OCI-M2 (cell line): ENCODE measurements at regions not wholly inside any gene's neighbourhood (a gene's known extent, or its start where the extent isn't known, plus 50 kb on each side); places are given as distances from the start of the nearest gene placed in this dataset.
"Not testable (repeated sequence)": the region's sequence is repeated elsewhere in the genome, so short reads cannot be mapped to it uniquely, and the experiment has no call there.

Source experiments
- DNase-seq: peaks from one replicate; lab custom pipeline; 2025; ENCODE audit not compliant: unreplicated experiment; lab: John Stamatoyannopoulos, UW

DNA sequence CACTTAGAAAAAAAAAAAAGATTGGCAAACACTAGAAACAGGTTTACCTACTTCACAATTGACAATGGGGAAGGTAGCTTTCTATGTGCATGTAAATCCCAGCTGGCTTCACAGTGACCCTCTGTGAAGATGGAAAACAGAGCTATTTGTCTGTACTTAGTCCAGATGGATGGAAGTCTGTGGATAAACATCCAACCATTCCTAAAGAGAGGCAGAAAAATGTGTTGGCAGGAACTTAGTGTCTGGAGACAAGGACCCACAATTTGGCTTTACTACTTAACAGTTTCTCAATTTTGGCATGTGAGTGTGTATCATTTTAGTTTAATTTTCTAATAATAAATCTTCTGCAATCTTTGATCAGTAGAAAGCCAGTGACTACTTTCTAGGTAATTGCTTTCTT is 154.4 kb downstream of the RAD51AP2 start:
- no peak for DNase-seq

DNA sequence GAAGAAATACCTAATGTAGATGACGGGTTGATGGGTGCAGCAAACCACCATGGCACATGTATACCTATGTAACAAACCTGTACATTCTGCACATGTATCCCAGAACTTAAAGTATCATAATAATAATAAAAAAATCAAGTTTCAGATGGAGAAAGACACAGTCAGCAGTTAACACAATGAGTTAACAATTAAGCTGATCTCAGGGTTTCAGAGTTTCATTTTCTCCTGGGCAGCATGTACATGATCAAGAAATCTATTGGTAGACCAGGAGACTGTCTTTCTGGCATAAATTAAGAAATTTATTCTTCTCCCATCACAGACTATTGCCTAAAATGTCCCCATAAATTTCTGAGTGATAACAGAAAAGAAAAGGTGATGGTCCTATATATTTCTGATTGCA is 155.3 kb downstream of the RAD51AP2 start:
- DNase-seq = no peak

- no peak for DNase-seq
These were observed 162.5 kb downstream of the RAD51AP2 start for GRCh38 chr2:17355608-17356329.

- no peak for DNase-seq
These were observed 165.0 kb downstream of the RAD51AP2 start for GRCh38 chr2:17353263-17353662.

- not testable (repeated sequence) for DNase-seq
These were observed 175.5 kb downstream of the RAD51AP2 start for GRCh38 chr2:17342692-17343091.

- no peak for DNase-seq
These were observed 180.7 kb downstream of the RAD51AP2 start for GRCh38 chr2:17337507-17337906.

DNA sequence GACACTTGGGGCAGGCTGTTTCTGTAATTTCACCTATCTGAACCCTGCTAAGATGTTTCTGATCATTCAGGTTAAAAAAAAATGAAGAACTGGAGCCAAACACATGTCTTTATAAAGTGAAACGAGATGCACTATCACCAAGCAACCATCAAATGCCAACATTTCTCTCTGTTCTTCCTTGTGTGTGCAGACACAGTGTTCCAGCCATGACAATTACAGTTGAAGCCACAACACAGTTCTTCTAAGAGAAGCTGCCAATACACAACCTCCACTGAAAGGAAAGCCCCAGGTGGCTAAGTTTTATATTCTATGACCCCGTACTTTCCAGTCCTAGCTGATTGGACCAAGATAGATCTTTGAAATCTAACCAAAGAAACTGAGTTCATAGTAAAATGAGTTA is 181.8 kb downstream of the RAD51AP2 start:
- DNase-seq = no peak

- no peak for DNase-seq
These were observed 183.9 kb downstream of the RAD51AP2 start for GRCh38 chr2:17334300-17334699.

- no peak for DNase-seq
These were observed 186.6 kb downstream of the RAD51AP2 start for GRCh38 chr2:17331636-17332035.

- DNase-seq = no peak
These were observed 190.1 kb downstream of the RAD51AP2 start for GRCh38 chr2:17328161-17328560.

GRCh38 chr2:17327649-17328048 is 190.6 kb downstream of the RAD51AP2 start:
- no peak for DNase-seq

GRCh38 chr2:17326717-17327116 is 191.5 kb downstream of the RAD51AP2 start:
- DNase-seq = no peak

- no peak for DNase-seq
These were observed 194.5 kb downstream of the RAD51AP2 start for GRCh38 chr2:17323697-17324096.

DNA sequence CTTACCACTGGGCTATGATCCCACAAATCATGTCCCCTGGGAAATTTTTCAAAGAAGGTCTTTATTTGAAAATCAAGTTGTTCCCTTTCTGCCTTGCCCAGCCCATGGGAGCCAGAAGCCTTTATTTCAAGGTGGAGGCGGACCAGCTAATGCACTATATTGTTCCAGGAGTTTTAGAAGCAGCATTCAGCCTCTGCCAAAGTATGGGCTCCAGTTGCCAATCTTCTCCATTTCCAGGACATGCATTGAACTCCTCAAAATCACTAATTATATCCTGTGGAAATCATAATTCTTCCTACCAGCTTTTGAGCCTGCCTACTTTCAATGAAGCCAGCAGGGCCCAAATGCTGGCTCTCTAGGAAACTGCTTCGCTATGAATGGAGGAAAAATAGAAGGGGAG is 195.8 kb downstream of the RAD51AP2 start:
- no peak for DNase-seq

- no peak for DNase-seq
These were observed 199.2 kb downstream of the RAD51AP2 start for GRCh38 chr2:17319090-17319489.

- DNase-seq = no peak
These were observed 200.2 kb downstream of the RAD51AP2 start for GRCh38 chr2:17318013-17318412.

DNA sequence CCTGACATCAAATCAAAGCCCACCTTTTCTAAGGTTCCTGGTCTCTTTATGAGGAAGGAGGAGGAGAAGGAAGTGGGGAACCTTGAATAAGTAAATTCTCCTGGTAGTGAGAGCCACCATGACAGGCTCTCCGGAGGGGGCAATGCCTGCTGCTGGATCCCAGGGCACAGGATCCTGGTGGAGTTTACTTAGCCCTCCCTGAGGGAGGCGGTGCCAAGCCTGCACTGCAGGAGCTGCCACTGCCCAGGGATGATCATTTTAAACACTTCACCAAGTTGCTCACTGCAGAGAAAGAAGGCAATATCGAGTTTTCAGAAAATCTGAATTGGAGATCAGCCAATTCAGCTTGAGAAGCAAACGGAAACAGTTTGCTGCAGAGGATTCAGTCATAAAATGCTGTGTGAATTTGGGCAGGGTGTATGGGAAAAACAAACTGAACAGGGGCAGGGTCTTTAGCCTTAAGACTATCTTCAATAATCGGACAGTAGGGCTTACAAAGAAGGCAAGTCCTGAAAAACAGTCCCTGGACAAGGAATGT is 200.7 kb downstream of the RAD51AP2 start:
- no peak for DNase-seq

- no peak for DNase-seq
These were observed 205.0 kb downstream of the RAD51AP2 start for GRCh38 chr2:17313261-17313660.

DNA sequence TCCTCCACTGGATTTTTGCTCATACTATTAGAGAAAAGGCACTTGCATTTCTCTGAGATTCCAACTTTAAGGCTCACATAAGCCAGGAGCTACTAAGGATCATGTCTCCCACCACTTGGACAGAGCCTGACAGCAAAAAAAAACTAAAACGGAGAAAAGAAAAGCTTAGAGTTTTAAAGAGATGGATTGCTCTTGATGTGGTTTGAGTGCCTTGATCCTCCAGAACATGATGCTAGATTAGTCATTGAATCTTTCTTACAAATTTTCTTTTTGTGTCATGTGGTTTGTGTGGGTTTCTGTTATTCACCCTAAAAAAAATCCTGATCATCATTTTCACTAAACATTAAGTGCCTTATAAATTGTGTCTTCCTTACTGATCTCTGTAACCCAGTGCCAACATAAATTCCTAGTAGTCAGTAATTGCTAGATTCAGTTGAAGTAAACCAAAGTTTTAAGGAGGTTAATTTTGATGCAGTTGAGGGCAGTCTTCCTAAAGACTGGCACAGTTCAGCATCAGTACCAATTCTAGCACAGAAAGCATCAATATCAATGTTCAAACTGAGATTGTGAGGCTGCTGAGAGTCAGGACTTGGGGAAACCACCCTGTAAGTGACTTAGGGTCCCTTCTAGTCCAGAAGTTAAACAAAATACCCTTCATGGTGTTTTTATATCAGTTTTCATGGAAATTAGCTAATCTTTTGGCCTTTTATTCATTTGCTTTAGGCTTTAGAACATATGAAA is 206.3 kb downstream of the RAD51AP2 start:
- DNase-seq = no peak

GRCh38 chr2:17311106-17311619 is 207.1 kb downstream of the RAD51AP2 start:
- DNase-seq = no peak

- DNase-seq = no peak
These were observed 208.4 kb downstream of the RAD51AP2 start for GRCh38 chr2:17309741-17310339.

GRCh38 chr2:17309181-17309580 is 209.1 kb downstream of the RAD51AP2 start:
- no peak for DNase-seq
